Heart right ventricle (tissue), 16 donors: ENCODE measurements at regions not wholly inside any gene's neighbourhood (a gene's known extent, or its start where the extent isn't known, plus 50 kb on each side); places are given as distances from the start of the nearest gene placed in this dataset.
A peak's percentile ranks its signal among the peaks of the same experiment; 100 is the strongest.

Experiments
- ATAC-seq, 8 donors: fragments of 200-7000 bp; cut with Tn5 transposase; one replicate each; pipeline ENCODE4 v1.9.1; 2020; ENCODE audit warnings: mild to moderate bottlenecking in 8 of 8, moderate library complexity in 8 of 8, moderate number of reproducible peaks in 1 of 8
- DNase-seq, 2 donors: peaks; one replicate each; pipeline ENCODE4 v3.0.0-alpha.2; 2020
- H3K27ac ChIP-seq, 10 donors: fragments of 200-600 bp; sonication (generic) in 2 of 10; one replicate each; pipeline versions ENCODE4 v1.5.0 to v1.8.0; 2020 to 2022; ENCODE audit warnings: mild to moderate bottlenecking in 3 of 10
- H3K27me3 ChIP-seq, 7 donors: fragments of 200-600 bp; one replicate each; pipeline ENCODE4 v1.8.0; 2021 to 2022; ENCODE audit warnings: mild to moderate bottlenecking in 2 of 7
- H3K36me3 ChIP-seq, 9 donors: fragments of 200-600 bp; sonication (generic) in 1 of 9; one replicate each; pipeline versions ENCODE4 v1.5.0 to v1.8.0; 2020 to 2022; ENCODE audit warnings: mild to moderate bottlenecking in 2 of 9
- H3K4me1 ChIP-seq, 9 donors: fragments of 200-600 bp; sonication (generic) in 1 of 9; one replicate each; pipeline versions ENCODE4 v1.5.0 to v1.8.0; 2020 to 2022; ENCODE audit warnings: mild to moderate bottlenecking in 4 of 9
- H3K4me3 ChIP-seq, 10 donors: fragments of 200-600 bp; sonication (generic) in 2 of 10; one replicate each; pipeline versions ENCODE4 v1.5.0 to v1.8.0; 2020 to 2022; ENCODE audit warnings: mild to moderate bottlenecking in 7 of 10, moderate library complexity in 2 of 10
- H3K9me3 ChIP-seq, 11 donors: fragments of 200-600 bp in 10 of 11; sonication (generic) in 2 of 11; one replicate each; pipeline versions ENCODE4 v1.5.0 to v1.8.0; 2013 to 2022; ENCODE audit warnings: mild to moderate bottlenecking in 2 of 11, control low read depth in 1 of 11, moderate library complexity in 1 of 11
- CTCF ChIP-seq, 9 donors: fragments of 200-600 bp; sonication (generic) in 2 of 9; IDR thresholded peaks; one replicate each; pipeline versions ENCODE4 v1.5.0 to v1.8.0; 2021 to 2022; ENCODE audit warnings: antibody characterized with exemption in 9 of 9, mild to moderate bottlenecking in 5 of 9, moderate library complexity in 1 of 9
- WGBS, 2 donors: extraction: QIAGEN DNeasy Blood & Tissue Kit; methylation state at CpG; one replicate each; pipeline ENCODE4 v1.1.7; 2013; ENCODE audit warnings: inconsistent platforms in 1 of 2; 5-methylcytosine and 5-hydroxymethylcytosine counted together
- intact Hi-C, 10 donors: fragments of 100-400 bp; cut with DNase I; formaldehyde crosslinking; loops; one replicate each; pipeline versions ENCODE4 v1.11.1 to v1.14.2; 2022
- donor health status: Arrhythmogenic right ventricular cardiomyopathy.
- donor health status: ischemic (EF 13 %, LVEDD 7.1; RV severe dilation, severe dysfunction).
- donor health status: healthy with polysubstance abuse.
- donor health status: DM: no; HTN: yes; CAD: no.
- donor health status: DM: no; HTN: no; CAD: no.
- donor health status: ischemic (EF 25% LVEDD 6.9; RV normal size, moderate dysfunction).
- donor health status: ischemic (EF 25% LVEDD 5.7; RV mildly dilated, moderate dysfunction).
- donor health status: healthy.
- donor health status: DM: yes; HTN: yes; CAD: no.
- donor health status: Ischemic cardiomyopathy.
- donor health status: ischemic (EF 35%, LVEDD 5.7; RV mildly dilated, moderate dysfunction).
- donor health status: nonischemic (EF 11% LVEDD 7.7; RV severe dilation, severe dysfunction).
- donor health status: DM: yes; HTN: yes; CAD: no.
- donor health status: PGD.
- donor health status: ischemic (EF 29% LVEDD 5.4; RV normal size, mild dysfunction).
- donor health status: nonischemic (EF 23%, LVEDD 6.1; RV moderate dilation, normal function).

GRCh38 chr6:168871642-168872315 is 381.9 kb downstream of the THBS2 start:
- peak in 1 of 8 donors; percentile 38 for ATAC-seq
- peaks cover 0 to 25% (median 5%) of the 10 kb centered on the region in 7 donors for H3K27me3 ChIP-seq
- no peak for TF ChIP-seq CTCF (IDR thresholded peaks at IDR 0.05)

DNA sequence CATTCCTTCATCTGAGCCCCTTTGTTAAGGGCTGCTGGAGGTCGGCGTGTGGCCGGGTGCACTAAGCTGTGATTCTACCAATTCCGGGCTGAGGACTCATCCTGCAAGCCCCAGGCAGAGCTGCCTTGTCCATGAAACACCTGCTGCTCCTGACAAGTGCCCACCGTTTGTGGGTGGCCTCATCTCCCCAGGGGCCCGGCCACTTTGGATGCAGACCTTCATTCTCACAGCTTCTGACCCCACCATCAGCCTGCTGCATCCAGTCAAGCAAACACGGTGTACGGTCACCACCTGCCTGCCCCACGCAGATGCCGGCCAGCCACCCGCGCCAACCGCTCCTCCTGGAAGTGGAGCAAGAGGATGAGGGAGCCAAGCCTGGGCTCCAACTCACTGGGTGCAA is 382.7 kb downstream of the THBS2 start:
- Histone ChIP-seq H3K4me3 (no peak overlapping the region), H3K27ac (no peak overlapping the region), H3K9me3 (no peaks in the 10 kb centered on the region), H3K4me1 (no peaks in the 10 kb centered on the region), H3K27me3 (peaks cover 0 to 25% (median 5%) of the 10 kb centered on the region in 7 donors), H3K36me3 (no peaks in the 10 kb centered on the region)
- intact Hi-C loops, result loop anchor here in 1 of 10 donors (10.0 kb wide), 1 partner anchor 256 kb away; no protein-coding TSS in a partner anchor
- 70 to 82% methylated on average over 13 of the region's 13 CpGs for WGBS, 2 donors
- DNase-seq (no peak), ATAC-seq (no peak)
- TF ChIP-seq CTCF (IDR thresholded peaks at IDR 0.05), result no peak

More at GRCh38 chr6:168871642-168872315, 381.9 kb downstream of the THBS2 start:
- intact Hi-C loops, result loop anchor here in 1 of 10 donors (10.0 kb wide), 1 partner anchor 257 kb away; no protein-coding TSS in a partner anchor
- Histone ChIP-seq H3K4me3 (no peak overlapping the region), H3K27ac (no peak overlapping the region), H3K9me3 (no peaks in the 10 kb centered on the region), H3K4me1 (no peaks in the 10 kb centered on the region), H3K36me3 (no peaks in the 10 kb centered on the region)
- 46 to 61% methylated on average over 20 of the region's 20 CpGs for WGBS, 2 donors
- no peak for DNase-seq

DNA sequence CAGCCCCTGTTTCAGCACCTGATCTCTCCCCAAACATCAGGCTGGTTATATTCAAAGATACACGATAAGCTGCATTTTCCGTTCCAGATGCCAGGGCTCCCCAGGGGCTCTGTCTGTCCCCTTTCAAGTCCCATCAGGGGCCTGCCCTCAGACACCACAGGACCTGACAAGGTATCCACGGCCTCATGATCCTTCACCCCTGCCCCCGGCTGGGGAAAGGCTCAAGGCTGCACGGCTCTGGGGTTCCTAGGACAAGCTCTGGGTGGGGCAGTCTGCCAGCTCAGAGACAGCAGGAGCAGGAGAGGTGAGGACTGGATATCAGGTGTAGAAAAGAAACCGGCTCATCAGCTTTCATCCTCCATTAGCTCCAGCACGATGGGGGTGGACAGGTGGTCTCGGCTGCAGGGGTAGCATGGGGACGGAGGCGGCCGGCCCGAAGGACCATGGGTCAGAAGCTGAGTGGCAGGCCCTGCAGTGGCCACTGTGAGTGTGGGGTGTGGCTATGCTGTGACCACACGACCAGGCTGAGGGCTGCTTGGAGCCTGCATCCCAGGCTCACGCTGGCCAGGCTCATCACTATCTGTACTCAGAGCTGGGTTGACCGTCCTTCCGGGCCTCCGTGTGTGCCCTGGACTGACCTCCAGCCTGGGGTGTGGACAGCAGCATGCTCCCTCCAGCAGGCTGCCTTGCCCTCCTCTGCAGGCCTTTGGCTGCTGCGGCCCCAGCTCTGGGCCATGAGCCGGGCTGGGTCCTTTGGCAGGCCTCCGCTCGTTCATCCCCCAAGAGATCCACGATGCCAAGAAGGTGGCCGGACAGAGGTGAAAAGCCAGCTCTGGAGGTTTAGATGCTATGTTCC is 386.2 kb downstream of the THBS2 start:
- DNase-seq (no peak), ATAC-seq (peak in 2 of 8 donors; percentile 11 to 30)
- H3K36me3 ChIP-seq, result no peaks in the 10 kb centered on the region
- H3K27ac ChIP-seq, result no peak overlapping the region
- 74 to 82% methylated on average over 23 of the region's 23 CpGs for WGBS, 2 donors
- H3K4me3 ChIP-seq, result no peak overlapping the region
- intact Hi-C loops, result no loop called here
- H3K4me1 ChIP-seq, result no peaks in the 10 kb centered on the region
- TF ChIP-seq CTCF (IDR thresholded peaks at IDR 0.05), result no peak
- H3K27me3 ChIP-seq, result peaks cover 0 to 10% (median 0%) of the 10 kb centered on the region in 7 donors
- no peaks in the 10 kb centered on the region for H3K9me3 ChIP-seq

DNA sequence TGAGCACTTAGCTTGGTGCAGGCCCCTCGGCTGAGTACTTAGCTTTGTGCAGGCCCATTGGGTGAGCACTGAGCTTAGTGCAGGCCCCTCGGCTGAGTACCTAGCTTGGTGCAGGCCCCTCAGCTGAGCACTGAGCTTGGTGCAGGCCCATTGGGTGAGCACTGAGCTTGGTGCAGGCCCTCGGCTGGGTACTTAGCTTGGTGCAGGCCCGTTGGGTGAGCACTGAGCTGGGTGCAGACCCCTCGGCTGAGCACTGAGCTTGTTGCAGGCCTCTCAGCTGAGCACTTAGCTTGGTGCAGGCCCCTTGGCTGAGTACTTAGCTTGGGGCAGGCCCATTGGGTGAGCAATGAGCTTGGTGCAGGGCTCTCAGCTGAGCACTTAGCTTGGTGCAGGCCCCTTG is 387.1 kb downstream of the THBS2 start:
- Histone ChIP-seq H3K36me3 (no peaks in the 10 kb centered on the region), H3K27me3 (peaks cover 0 to 2% (median 0%) of the 10 kb centered on the region in 7 donors), H3K4me1 (no peaks in the 10 kb centered on the region), H3K4me3 (no peak overlapping the region), H3K9me3 (no peaks in the 10 kb centered on the region), H3K27ac (no peak overlapping the region)
- WGBS, 2 donors, result 87 to 89% methylated on average over 5 of the region's 5 CpGs
- TF ChIP-seq CTCF (IDR thresholded peaks at IDR 0.05), result no peak
- ATAC-seq (peak in 4 of 8 donors; percentile 18 to 68 (median 34)), DNase-seq (no peak)
- intact Hi-C loops, result no loop called here
